Spleen (tissue), 11 donors: ENCODE measurements at regions not wholly inside any gene's neighbourhood (a gene's known extent, or its start where the extent isn't known, plus 50 kb on each side); places are given as distances from the start of the nearest gene placed in this dataset.
A peak's percentile ranks its signal among the peaks of the same experiment; 100 is the strongest.

Experiments
- DNase-seq: peaks from one replicate; pipeline ENCODE4 v3.0.0-alpha.2; 2020
- H3K27ac ChIP-seq, 8 donors: fragments of 200-600 bp; sonication (generic) in 7 of 8; 1 replicate in 4 of 8; 2 replicates in 4 of 8; pipeline versions ENCODE4 v1.5.0 to v1.8.0; 2016 to 2021; ENCODE audit warnings: inconsistent platforms in 4 of 8, mild to moderate bottlenecking in 4 of 8, moderate library complexity in 1 of 8
- H3K27me3 ChIP-seq, 7 donors: fragments of 200-600 bp; sonication (generic) in 6 of 7; replicated peaks in 1 of 7; 1 replicate in 4 of 7; 2 replicates in 3 of 7; pipeline versions ENCODE4 v1.5.0 to v1.8.0; 2016 to 2021; ENCODE audit warnings: inconsistent platforms in 3 of 7, mild to moderate bottlenecking in 1 of 7
- H3K36me3 ChIP-seq, 6 donors: fragments of 200-600 bp; sonication (generic) in 5 of 6; 1 replicate in 4 of 6; 2 replicates in 2 of 6; pipeline versions ENCODE4 v1.5.0 to v1.8.0; 2016 to 2021; ENCODE audit warnings: inconsistent platforms in 2 of 6
- H3K4me1 ChIP-seq, 6 donors: fragments of 200-600 bp; sonication (generic) in 5 of 6; 1 replicate in 3 of 6; 2 replicates in 3 of 6; pipeline versions ENCODE4 v1.5.0 to v1.8.0; 2016 to 2021; ENCODE audit warnings: inconsistent platforms in 3 of 6
- H3K4me3 ChIP-seq, 8 donors: fragments of 200-600 bp; sonication (generic) in 7 of 8; 1 replicate in 4 of 8; 2 replicates in 4 of 8; pipeline versions ENCODE4 v1.5.0 to v1.8.0; 2016 to 2021; ENCODE audit warnings: inconsistent platforms in 4 of 8, mild to moderate bottlenecking in 4 of 8, moderate library complexity in 2 of 8
- H3K9me3 ChIP-seq, 8 donors: fragments of 200-600 bp; sonication (generic) in 7 of 8; 1 replicate in 4 of 8; 2 replicates in 4 of 8; pipeline versions ENCODE4 v1.5.0 to v1.8.0; 2016 to 2021; ENCODE audit warnings: inconsistent platforms in 4 of 8
- POLR2A ChIP-seq, 3 donors: fragments of 450-650 bp; IDR thresholded peaks; one replicate each; pipeline ENCODE4 v1.5.1; 2017; ENCODE audit warnings: antibody characterized with exemption in 3 of 3, mild to moderate bottlenecking in 1 of 3
- POLR2AphosphoS5 ChIP-seq, 3 donors: sonication (generic); formaldehyde crosslinking; IDR thresholded peaks; one replicate each; pipeline ENCODE4 v1.5.1; 2017; ENCODE audit warnings: antibody characterized with exemption in 3 of 3
- WGBS, 5 donors: extraction: QIAGEN DNeasy Blood & Tissue Kit in 3 of 5; methylation state at CpG; one replicate each; pipeline versions ENCODE4 v1.1.5 to v1.1.7; 2013 to 2018; 5-methylcytosine and 5-hydroxymethylcytosine counted together
- intact Hi-C: fragments of 100-400 bp; cut with DNase I; formaldehyde crosslinking; loops from one replicate; pipeline ENCODE4 v1.15.0; 2023; ENCODE audit warnings: low total_unique reads
- TF ChIP-seq, protein P1 (sequence below), 11 experiments: fragments of 200-600 bp in 7 of 11; fragments of 450-650 bp in 4 of 11; sonication (generic) in 4 of 11; IDR thresholded peaks in 8 of 11; conservative IDR thresholded peaks in 3 of 11; 1 replicate in 7 of 11; 2 replicates in 4 of 11; pipeline versions ENCODE4 v1.4.0 to v1.8.0; 2016 to 2021; ENCODE audit warnings: antibody characterized with exemption in 11 of 11, inconsistent platforms in 4 of 11, mild to moderate bottlenecking in 1 of 11
- donor health status: healthy with polysubstance abuse.
- donor health status: DM: no; HTN: no; CAD: no; lungs with moderate emphysema.
- donor health status: DM: no; HTN: no; CAD: no.
- donor health status: Bipolar disorder and iron deficiency.
- donor health status: healthy.
- donor health status: DM: no; HTN: no; CAD: no.
- donor health status: DM: yes; HTN: yes; CAD: no.

DNA sequence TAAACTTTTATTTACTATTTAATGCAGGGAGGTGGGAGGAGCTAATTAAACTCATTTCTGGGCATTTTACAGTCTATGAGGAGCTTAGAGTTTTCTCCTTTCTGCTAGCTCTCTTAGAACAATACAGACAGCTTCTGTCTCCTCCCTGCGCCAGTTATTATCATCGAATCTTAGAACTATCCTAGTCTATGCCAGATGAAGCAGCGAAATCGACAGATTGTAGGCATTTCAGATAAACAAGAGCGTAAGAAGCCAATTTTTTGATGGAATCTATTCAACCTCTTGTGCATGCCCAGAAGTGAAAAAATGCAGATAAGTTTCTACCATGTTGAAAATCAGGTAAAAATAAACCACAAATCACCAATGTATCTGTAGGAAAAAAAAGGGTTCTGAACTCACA, 297.1 kb downstream of the KLF12 start:
- no peak overlapping the region for H3K27ac ChIP-seq
- TF ChIP-seq, protein P1, sequence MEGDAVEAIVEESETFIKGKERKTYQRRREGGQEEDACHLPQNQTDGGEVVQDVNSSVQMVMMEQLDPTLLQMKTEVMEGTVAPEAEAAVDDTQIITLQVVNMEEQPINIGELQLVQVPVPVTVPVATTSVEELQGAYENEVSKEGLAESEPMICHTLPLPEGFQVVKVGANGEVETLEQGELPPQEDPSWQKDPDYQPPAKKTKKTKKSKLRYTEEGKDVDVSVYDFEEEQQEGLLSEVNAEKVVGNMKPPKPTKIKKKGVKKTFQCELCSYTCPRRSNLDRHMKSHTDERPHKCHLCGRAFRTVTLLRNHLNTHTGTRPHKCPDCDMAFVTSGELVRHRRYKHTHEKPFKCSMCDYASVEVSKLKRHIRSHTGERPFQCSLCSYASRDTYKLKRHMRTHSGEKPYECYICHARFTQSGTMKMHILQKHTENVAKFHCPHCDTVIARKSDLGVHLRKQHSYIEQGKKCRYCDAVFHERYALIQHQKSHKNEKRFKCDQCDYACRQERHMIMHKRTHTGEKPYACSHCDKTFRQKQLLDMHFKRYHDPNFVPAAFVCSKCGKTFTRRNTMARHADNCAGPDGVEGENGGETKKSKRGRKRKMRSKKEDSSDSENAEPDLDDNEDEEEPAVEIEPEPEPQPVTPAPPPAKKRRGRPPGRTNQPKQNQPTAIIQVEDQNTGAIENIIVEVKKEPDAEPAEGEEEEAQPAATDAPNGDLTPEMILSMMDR (IDR thresholded peaks at IDR 0.05 in 8 of 11, conservative IDR thresholded peaks at IDR 0.05 in 3 of 11) = no peak
- TF ChIP-seq POLR2AphosphoS5 (IDR thresholded peaks at IDR 0.05) (no peak), POLR2A (IDR thresholded peaks at IDR 0.05) (no peak)
- DNase-seq = no peak
- no peak overlapping the region for H3K4me3 ChIP-seq
- H3K27me3 ChIP-seq = no peaks in the 10 kb centered on the region
- WGBS, 5 donors = 94 to 97% (median 95%) methylated on average over 5 of the region's 5 CpGs
- H3K9me3 ChIP-seq = no peaks in the 10 kb centered on the region
- no peaks in the 10 kb centered on the region for H3K36me3 ChIP-seq
- intact Hi-C loops = loop anchor here (5.0 to 10.0 kb wide), 2 partner anchors 448 to 1380 kb away; no protein-coding TSS in a partner anchor
- peaks cover 0 to 40% (median 5%) of the 10 kb centered on the region in 6 donors for H3K4me1 ChIP-seq

DNA sequence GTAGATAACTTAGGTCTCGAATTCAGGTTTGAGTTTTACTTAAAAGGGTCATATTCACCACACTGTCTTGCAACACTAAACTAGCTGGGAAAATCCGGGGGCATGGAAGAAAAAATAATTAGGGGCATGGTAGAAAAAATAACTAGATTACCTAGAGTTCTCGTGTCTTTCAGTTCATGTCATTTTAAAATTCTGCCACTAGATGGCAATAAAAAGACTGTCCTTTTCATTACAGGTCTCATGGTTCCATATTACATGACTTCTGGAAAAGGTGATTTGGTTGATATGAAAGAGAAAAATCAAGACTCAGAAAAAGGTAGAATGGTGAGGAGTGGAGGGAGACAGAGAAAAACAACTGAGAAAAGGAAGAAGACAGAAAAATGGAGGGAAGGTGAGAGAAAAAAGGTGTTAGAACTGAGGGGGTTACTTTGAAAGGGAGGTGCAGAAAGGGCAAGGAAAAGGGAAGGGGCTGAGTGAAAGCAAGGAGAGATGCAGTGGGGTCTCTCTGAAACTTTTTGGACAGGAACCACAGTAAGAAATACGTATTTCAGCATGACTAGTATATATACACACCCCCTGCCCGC, 299.0 kb downstream of the KLF12 start:
- no peaks in the 10 kb centered on the region for H3K27me3 ChIP-seq
- TF ChIP-seq POLR2AphosphoS5 (IDR thresholded peaks at IDR 0.05) (no peak), POLR2A (IDR thresholded peaks at IDR 0.05) (peak in 1 of 3 donors; percentile 8)
- TF ChIP-seq, protein P1 (IDR thresholded peaks at IDR 0.05 in 8 of 11, conservative IDR thresholded peaks at IDR 0.05 in 3 of 11) = peak in 10 of 11 experiments; percentile 50 to 74 (median 66)
- 46 to 53% (median 49%) methylated on average over 5 of the region's 5 CpGs for WGBS, 5 donors
- H3K27ac ChIP-seq = no peak overlapping the region
- H3K9me3 ChIP-seq = no peaks in the 10 kb centered on the region
- peaks cover 0 to 40% (median 5%) of the 10 kb centered on the region in 6 donors for H3K4me1 ChIP-seq
- DNase-seq = no peak
- H3K4me3 ChIP-seq = no peak overlapping the region
- H3K36me3 ChIP-seq = no peaks in the 10 kb centered on the region
- intact Hi-C loops = loop anchor here (5.0 to 10.0 kb wide), 2 partner anchors 450 to 1382 kb away; no protein-coding TSS in a partner anchor

DNA sequence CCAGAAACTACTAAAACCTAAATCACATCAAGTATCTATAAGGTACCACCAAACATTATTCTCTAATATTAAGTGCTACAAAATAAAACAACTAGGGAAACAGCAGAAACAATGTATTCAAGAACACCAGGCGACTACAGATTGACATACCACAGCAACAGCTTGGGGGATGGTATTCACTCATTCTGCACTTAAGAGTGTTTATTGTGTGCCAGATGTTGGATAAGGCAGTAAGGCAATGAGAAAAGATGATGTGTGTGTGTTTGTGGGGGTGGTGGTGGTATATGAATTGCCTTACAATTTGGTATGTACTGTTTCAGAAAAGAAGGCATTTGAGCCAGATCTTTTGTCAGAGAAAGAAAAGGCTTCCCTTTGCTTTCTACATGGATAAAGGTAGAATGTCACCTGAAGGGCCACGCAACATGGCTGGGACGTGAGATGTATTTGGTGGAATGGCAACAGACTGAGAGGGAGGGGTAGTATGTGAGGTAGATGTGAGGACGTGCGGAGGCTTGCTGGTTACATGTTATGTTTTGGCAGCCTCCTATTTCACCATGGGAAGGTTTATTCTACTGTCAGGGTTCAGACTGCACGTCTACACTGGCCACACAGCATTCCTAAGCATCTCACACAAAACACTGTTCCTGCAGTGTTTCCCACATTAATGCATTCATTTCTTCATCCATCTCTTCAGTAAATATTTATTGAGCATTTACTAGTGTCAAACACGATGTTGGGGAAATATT, 300.7 kb downstream of the KLF12 start:
- TF ChIP-seq, protein P1 (IDR thresholded peaks at IDR 0.05 in 8 of 11, conservative IDR thresholded peaks at IDR 0.05 in 3 of 11) = no peak
- TF ChIP-seq POLR2A (IDR thresholded peaks at IDR 0.05) (no peak), POLR2AphosphoS5 (IDR thresholded peaks at IDR 0.05) (no peak)
- Histone ChIP-seq H3K9me3 (no peaks in the 10 kb centered on the region), H3K36me3 (no peaks in the 10 kb centered on the region), H3K4me1 (peaks cover 0 to 40% (median 5%) of the 10 kb centered on the region in 6 donors), H3K4me3 (no peak overlapping the region), H3K27ac (no peak overlapping the region), H3K27me3 (no peaks in the 10 kb centered on the region)
- WGBS, 5 donors = 88 to 96% (median 92%) methylated on average over 7 of the region's 7 CpGs
- intact Hi-C loops = loop anchor here (10.0 kb wide), 1 partner anchor 451 kb away; no protein-coding TSS in a partner anchor
- DNase-seq = no peak

DNA sequence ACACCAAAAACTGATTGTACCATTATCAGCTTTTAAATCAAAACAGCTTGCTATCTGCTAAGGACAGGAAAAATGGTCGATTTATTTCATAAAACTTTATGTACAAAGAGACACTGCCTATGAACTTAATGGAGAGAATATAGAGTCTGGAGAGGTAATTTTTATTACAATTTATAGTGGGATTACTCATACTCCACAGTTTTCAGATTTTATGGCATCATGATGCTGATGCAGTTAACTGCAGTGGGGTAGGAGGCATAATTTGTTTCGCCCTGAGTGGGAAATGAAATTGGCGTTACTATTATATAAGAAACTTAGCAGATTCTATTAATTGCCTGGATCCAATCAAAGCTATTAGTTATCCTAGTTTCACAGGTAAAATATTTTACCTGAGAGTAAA, 301.4 kb downstream of the KLF12 start:
- Histone ChIP-seq H3K9me3 (no peaks in the 10 kb centered on the region), H3K4me1 (peaks cover 0 to 40% (median 5%) of the 10 kb centered on the region in 6 donors), H3K36me3 (no peaks in the 10 kb centered on the region), H3K4me3 (no peak overlapping the region), H3K27me3 (no peaks in the 10 kb centered on the region), H3K27ac (no peak overlapping the region)
- TF ChIP-seq POLR2A (IDR thresholded peaks at IDR 0.05) = no peak
- TF ChIP-seq, protein P1 (IDR thresholded peaks at IDR 0.05 in 8 of 11, conservative IDR thresholded peaks at IDR 0.05 in 3 of 11) = no peak
- TF ChIP-seq POLR2AphosphoS5 (IDR thresholded peaks at IDR 0.05) = no peak
- intact Hi-C loops = loop anchor here (10.0 kb wide), 1 partner anchor 452 kb away; no protein-coding TSS in a partner anchor
- DNase-seq = no peak
- WGBS, 5 donors = 70 to 88% (median 83%) methylated on average over 3 of the region's 3 CpGs
